ENCODE measurements at regions not wholly inside any gene's neighbourhood (a gene's known extent, or its start where the extent isn't known, plus 50 kb on each side); places are given as distances from the start of the nearest gene placed in this dataset.
"Not testable (repeated sequence)": the region's sequence is repeated elsewhere in the genome, so short reads cannot be mapped to it uniquely, and the experiment has no call there.

DNA sequence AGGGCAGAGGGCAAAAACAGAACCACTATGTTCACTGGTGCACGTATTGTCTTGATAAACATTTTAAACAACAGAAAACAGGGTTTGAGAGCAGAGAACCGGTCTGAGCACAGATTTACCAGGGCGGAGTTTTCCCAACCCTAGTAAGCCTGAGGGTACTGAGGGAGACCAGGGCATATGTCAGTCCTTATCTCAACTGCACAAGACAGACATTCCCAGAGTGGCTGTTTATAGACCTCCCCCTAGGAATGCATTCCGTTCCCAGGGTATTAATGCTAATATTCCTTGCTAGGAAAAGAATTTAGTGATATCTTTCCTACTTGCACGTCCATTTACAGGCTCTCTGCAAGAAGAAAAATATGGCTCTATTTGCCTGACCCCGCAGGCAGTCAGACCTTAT lies 99.7 kb upstream of the ANKRD50 start:
- TF ChIP-seq EZH2 (IDR thresholded peaks at IDR 0.05); POLR2AphosphoS5 (IDR thresholded peaks at IDR 0.05; ENCODE audit: borderline replicate concordance, low read depth, low read length); FOXP2 (optimal IDR thresholded peaks at IDR 0.05; ENCODE audit: control extremely low read depth, extremely low read length, insufficient read depth): not testable (repeated sequence)
